A673 (cell line): ENCODE measurements at regions not wholly inside any gene's neighbourhood (a gene's known extent, or its start where the extent isn't known, plus 50 kb on each side); places are given as distances from the start of the nearest gene placed in this dataset.

Source experiments
- EZH2 ChIP-seq: fragments of 200-600 bp; sonication (generic); IDR thresholded peaks from 2 replicates; pipeline ENCODE4 v1.6.1; 2017; ENCODE audit warnings: borderline replicate concordance, low read depth, mild to moderate bottlenecking, mixed read lengths, antibody characterized with exemption, low read length; ENCODE audit not compliant: poor library complexity, severe bottlenecking
- TF ChIP-seq, protein P1 (sequence below): fragments of 300-800, 200-600 bp; sonication (generic); conservative IDR thresholded peaks from 2 replicates; pipeline ENCODE4 v1.5.1; 2017; ENCODE audit warnings: low read depth, mild to moderate bottlenecking, antibody characterized with exemption, low read length, moderate library complexity, mixed read lengths

DNA sequence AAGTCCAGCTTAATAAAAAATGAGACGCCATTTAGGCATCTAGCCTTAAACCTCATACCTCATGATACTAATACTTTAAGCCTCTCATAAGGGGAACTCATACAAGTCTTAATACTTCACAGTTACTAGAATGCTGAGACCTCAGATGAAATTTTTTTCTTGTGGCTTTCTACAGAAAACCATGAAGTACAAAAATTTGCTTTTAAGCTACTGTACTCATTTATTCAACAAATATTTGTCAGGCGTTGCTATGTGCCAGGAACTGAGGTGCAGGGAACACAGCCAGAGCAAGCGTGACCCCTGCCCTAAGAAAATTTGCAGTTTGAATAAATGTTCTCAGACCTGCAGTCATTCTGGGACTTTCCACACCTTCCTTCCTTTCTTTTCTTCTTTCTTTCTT is 150.6 kb downstream of the MRPL39 start:
- TF ChIP-seq, protein P1, sequence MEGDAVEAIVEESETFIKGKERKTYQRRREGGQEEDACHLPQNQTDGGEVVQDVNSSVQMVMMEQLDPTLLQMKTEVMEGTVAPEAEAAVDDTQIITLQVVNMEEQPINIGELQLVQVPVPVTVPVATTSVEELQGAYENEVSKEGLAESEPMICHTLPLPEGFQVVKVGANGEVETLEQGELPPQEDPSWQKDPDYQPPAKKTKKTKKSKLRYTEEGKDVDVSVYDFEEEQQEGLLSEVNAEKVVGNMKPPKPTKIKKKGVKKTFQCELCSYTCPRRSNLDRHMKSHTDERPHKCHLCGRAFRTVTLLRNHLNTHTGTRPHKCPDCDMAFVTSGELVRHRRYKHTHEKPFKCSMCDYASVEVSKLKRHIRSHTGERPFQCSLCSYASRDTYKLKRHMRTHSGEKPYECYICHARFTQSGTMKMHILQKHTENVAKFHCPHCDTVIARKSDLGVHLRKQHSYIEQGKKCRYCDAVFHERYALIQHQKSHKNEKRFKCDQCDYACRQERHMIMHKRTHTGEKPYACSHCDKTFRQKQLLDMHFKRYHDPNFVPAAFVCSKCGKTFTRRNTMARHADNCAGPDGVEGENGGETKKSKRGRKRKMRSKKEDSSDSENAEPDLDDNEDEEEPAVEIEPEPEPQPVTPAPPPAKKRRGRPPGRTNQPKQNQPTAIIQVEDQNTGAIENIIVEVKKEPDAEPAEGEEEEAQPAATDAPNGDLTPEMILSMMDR = no peak
- no peak for TF ChIP-seq EZH2
